ENCODE measurements at regions not wholly inside any gene's neighbourhood (a gene's known extent, or its start where the extent isn't known, plus 50 kb on each side); places are given as distances from the start of the nearest gene placed in this dataset.

- H3F3A ChIP-seq (ENCODE audit: insufficient read depth, low read length): no peaks in the 10 kb centered on the region
- H2AFZ ChIP-seq (ENCODE audit: low read length): no peak overlapping the region
- no peaks in the 10 kb centered on the region for H3K79me2 ChIP-seq (ENCODE audit: low read length)
- H4K20me1 ChIP-seq (ENCODE audit: insufficient read depth, low read length): no peaks in the 10 kb centered on the region
- H3K9me2 ChIP-seq (replicated peaks; ENCODE audit: insufficient read depth, low read length): no peaks in the 10 kb centered on the region
- no peaks in the 10 kb centered on the region for H3K9me3 ChIP-seq (replicated peaks; ENCODE audit: insufficient read depth, low read length)
- H3K9ac ChIP-seq (ENCODE audit: low read length): no peak overlapping the region
- no peaks in the 10 kb centered on the region for H3K36me3 ChIP-seq (replicated peaks; ENCODE audit: insufficient read depth, low read length)
- DNase-seq: no peak
- TF ChIP-seq, protein P1, sequence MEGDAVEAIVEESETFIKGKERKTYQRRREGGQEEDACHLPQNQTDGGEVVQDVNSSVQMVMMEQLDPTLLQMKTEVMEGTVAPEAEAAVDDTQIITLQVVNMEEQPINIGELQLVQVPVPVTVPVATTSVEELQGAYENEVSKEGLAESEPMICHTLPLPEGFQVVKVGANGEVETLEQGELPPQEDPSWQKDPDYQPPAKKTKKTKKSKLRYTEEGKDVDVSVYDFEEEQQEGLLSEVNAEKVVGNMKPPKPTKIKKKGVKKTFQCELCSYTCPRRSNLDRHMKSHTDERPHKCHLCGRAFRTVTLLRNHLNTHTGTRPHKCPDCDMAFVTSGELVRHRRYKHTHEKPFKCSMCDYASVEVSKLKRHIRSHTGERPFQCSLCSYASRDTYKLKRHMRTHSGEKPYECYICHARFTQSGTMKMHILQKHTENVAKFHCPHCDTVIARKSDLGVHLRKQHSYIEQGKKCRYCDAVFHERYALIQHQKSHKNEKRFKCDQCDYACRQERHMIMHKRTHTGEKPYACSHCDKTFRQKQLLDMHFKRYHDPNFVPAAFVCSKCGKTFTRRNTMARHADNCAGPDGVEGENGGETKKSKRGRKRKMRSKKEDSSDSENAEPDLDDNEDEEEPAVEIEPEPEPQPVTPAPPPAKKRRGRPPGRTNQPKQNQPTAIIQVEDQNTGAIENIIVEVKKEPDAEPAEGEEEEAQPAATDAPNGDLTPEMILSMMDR (IDR thresholded peaks at IDR 0.05; ENCODE audit: low read length): no peak
- no peak for TF ChIP-seq EZH2 (optimal IDR thresholded peaks at IDR 0.05; ENCODE audit: low read depth, low read length)
- TF ChIP-seq EZH2phosphoT487 (IDR thresholded peaks at IDR 0.05; ENCODE audit: low read length): no peak
- no peaks in the 10 kb centered on the region for H3K4me1 ChIP-seq (ENCODE audit: low read length)
- H3K4me2 ChIP-seq (ENCODE audit: low read depth, low read length): no peak overlapping the region
- no peak overlapping the region for H3K27ac ChIP-seq (ENCODE audit: low read length)
- H3K4me3 ChIP-seq (ENCODE audit: low read length): no peak overlapping the region
- no peaks in the 10 kb centered on the region for H3K27me3 ChIP-seq (replicated peaks; ENCODE audit: insufficient read depth, low read length)
These were observed 531.2 kb upstream of the CCDC196 start for GRCh38 chr14:65954942-65955341.

GRCh38 chr14:65957631-65958205 lies 528.5 kb upstream of the CCDC196 start:
- Histone ChIP-seq H3K9me2 (replicated peaks; ENCODE audit: insufficient read depth, low read length) (no peaks in the 10 kb centered on the region), H2AFZ (ENCODE audit: low read length) (no peak overlapping the region), H3K9me3 (replicated peaks; ENCODE audit: insufficient read depth, low read length) (no peaks in the 10 kb centered on the region), H3K79me2 (ENCODE audit: low read length) (no peaks in the 10 kb centered on the region), H3K27me3 (replicated peaks; ENCODE audit: insufficient read depth, low read length) (no peaks in the 10 kb centered on the region), H3K4me3 (ENCODE audit: low read length) (no peak overlapping the region), H3K27ac (ENCODE audit: low read length) (no peak overlapping the region), H3F3A (ENCODE audit: insufficient read depth, low read length) (no peaks in the 10 kb centered on the region), H3K9ac (ENCODE audit: low read length) (no peak overlapping the region), H3K4me2 (ENCODE audit: low read depth, low read length) (no peak overlapping the region), H4K20me1 (ENCODE audit: insufficient read depth, low read length) (no peaks in the 10 kb centered on the region), H3K4me1 (ENCODE audit: low read length) (no peaks in the 10 kb centered on the region), H3K36me3 (replicated peaks; ENCODE audit: insufficient read depth, low read length) (no peaks in the 10 kb centered on the region)
- TF ChIP-seq EZH2phosphoT487 (IDR thresholded peaks at IDR 0.05; ENCODE audit: low read length): no peak
- TF ChIP-seq, protein P1 (IDR thresholded peaks at IDR 0.05; ENCODE audit: low read length): no peak
- no peak for TF ChIP-seq EZH2 (optimal IDR thresholded peaks at IDR 0.05; ENCODE audit: low read depth, low read length)
- no peak for DNase-seq

GRCh38 chr14:65958664-65959562 lies 527.3 kb upstream of the CCDC196 start:
- no peak overlapping the region for H3K4me3 ChIP-seq (ENCODE audit: low read length)
- peak; percentile 11 for DNase-seq
- no peaks in the 10 kb centered on the region for H3K9me3 ChIP-seq (replicated peaks; ENCODE audit: insufficient read depth, low read length)
- H3K4me2 ChIP-seq (ENCODE audit: low read depth, low read length): no peak overlapping the region
- H3K79me2 ChIP-seq (ENCODE audit: low read length): no peaks in the 10 kb centered on the region
- H3K9me2 ChIP-seq (replicated peaks; ENCODE audit: insufficient read depth, low read length): no peaks in the 10 kb centered on the region
- H3K27me3 ChIP-seq (replicated peaks; ENCODE audit: insufficient read depth, low read length): no peaks in the 10 kb centered on the region
- H3K4me1 ChIP-seq (ENCODE audit: low read length): no peaks in the 10 kb centered on the region
- TF ChIP-seq, protein P1 (IDR thresholded peaks at IDR 0.05; ENCODE audit: low read length): peak; percentile 34
- TF ChIP-seq EZH2 (optimal IDR thresholded peaks at IDR 0.05; ENCODE audit: low read depth, low read length): no peak
- H3K9ac ChIP-seq (ENCODE audit: low read length): no peak overlapping the region
- H3F3A ChIP-seq (ENCODE audit: insufficient read depth, low read length): no peaks in the 10 kb centered on the region
- H3K36me3 ChIP-seq (replicated peaks; ENCODE audit: insufficient read depth, low read length): no peaks in the 10 kb centered on the region
- H2AFZ ChIP-seq (ENCODE audit: low read length): no peak overlapping the region
- no peaks in the 10 kb centered on the region for H4K20me1 ChIP-seq (ENCODE audit: insufficient read depth, low read length)
- no peak overlapping the region for H3K27ac ChIP-seq (ENCODE audit: low read length)
